ENCODE measurements at regions not wholly inside any gene's neighbourhood (a gene's known extent, or its start where the extent isn't known, plus 50 kb on each side); places are given as distances from the start of the nearest gene placed in this dataset.

- no peaks in the 10 kb centered on the region for H3K9me3 ChIP-seq (replicated peaks in 1 of 3)
- no peak overlapping the region for H3K4me3 ChIP-seq
- intact Hi-C loops (cut with DNase I): no loop called here
- no peak for DNase-seq
- H3K27ac ChIP-seq: no peak overlapping the region
- no peaks in the 10 kb centered on the region for H3K4me1 ChIP-seq (replicated peaks in 1 of 2)
- no peaks in the 10 kb centered on the region for H3K27me3 ChIP-seq
- TF ChIP-seq CTCF (IDR thresholded peaks at IDR 0.05): no peak
- TF ChIP-seq POLR2A (IDR thresholded peaks at IDR 0.05): no peak
- no peaks in the 10 kb centered on the region for H3K36me3 ChIP-seq (replicated peaks in 1 of 2)
- 86 to 94% (median 88%) methylated on average over 3 of the region's 3 CpGs for WGBS, 4 donors
These were observed 975.7 kb upstream of the ZEB2 start for GRCh38 chr2:145495590-145495989.

GRCh38 chr2:145494441-145494840 lies 974.5 kb upstream of the ZEB2 start:
- H3K4me3 ChIP-seq: no peak overlapping the region
- no peak overlapping the region for H3K27ac ChIP-seq
- no peak for TF ChIP-seq POLR2A (IDR thresholded peaks at IDR 0.05)
- no peak for TF ChIP-seq CTCF (IDR thresholded peaks at IDR 0.05)
- no peaks in the 10 kb centered on the region for H3K4me1 ChIP-seq (replicated peaks in 1 of 2)
- WGBS, 4 donors: 73 to 79% (median 77%) methylated on average over 1 of the region's 1 CpG
- H3K36me3 ChIP-seq (replicated peaks in 1 of 2): no peaks in the 10 kb centered on the region
- H3K9me3 ChIP-seq (replicated peaks in 1 of 3): no peaks in the 10 kb centered on the region
- no peak for DNase-seq
- intact Hi-C loops (cut with DNase I): no loop called here
- H3K27me3 ChIP-seq: no peaks in the 10 kb centered on the region

GRCh38 chr2:145488571-145488970 lies 968.7 kb upstream of the ZEB2 start:
- Histone ChIP-seq H3K4me1 (replicated peaks in 1 of 2) (no peaks in the 10 kb centered on the region), H3K36me3 (replicated peaks in 1 of 2) (no peaks in the 10 kb centered on the region), H3K9me3 (replicated peaks in 1 of 3) (no peaks in the 10 kb centered on the region), H3K27me3 (no peaks in the 10 kb centered on the region), H3K4me3 (no peak overlapping the region), H3K27ac (no peak overlapping the region)
- DNase-seq: no peak
- TF ChIP-seq CTCF (IDR thresholded peaks at IDR 0.05) (no peak), POLR2A (IDR thresholded peaks at IDR 0.05) (no peak)
- WGBS, 4 donors: 84 to 96% (median 92%) methylated on average over 3 of the region's 3 CpGs
- intact Hi-C loops (cut with DNase I): no loop called here

- peak in 1 of 6 experiments; percentile 2 for TF ChIP-seq CTCF (IDR thresholded peaks at IDR 0.05)
- no peak for TF ChIP-seq POLR2A (IDR thresholded peaks at IDR 0.05)
- intact Hi-C loops (cut with DNase I): no loop called here
- no peaks in the 10 kb centered on the region for H3K36me3 ChIP-seq (replicated peaks in 1 of 2)
- no peaks in the 10 kb centered on the region for H3K9me3 ChIP-seq (replicated peaks in 1 of 3)
- no peaks in the 10 kb centered on the region for H3K27me3 ChIP-seq
- H3K27ac ChIP-seq: no peak overlapping the region
- no peaks in the 10 kb centered on the region for H3K4me1 ChIP-seq (replicated peaks in 1 of 2)
- no peak overlapping the region for H3K4me3 ChIP-seq
- DNase-seq: no peak
These were observed 964.7 kb upstream of the ZEB2 start for GRCh38 chr2:145484448-145485097.
